Daoy (cell line): ENCODE measurements at regions not wholly inside any gene's neighbourhood (a gene's known extent, or its start where the extent isn't known, plus 50 kb on each side); places are given as distances from the start of the nearest gene placed in this dataset.

ENCODE experiments used
- DNase-seq: peaks from one replicate; pipeline ENCODE4 v3.0.0-alpha.2; 2015; ENCODE audit warnings: low read depth

GRCh38 chr21:20260124-20260523, 738.1 kb upstream of the NCAM2 start:
- DNase-seq, result no peak

- no peak for DNase-seq
These were observed 736.8 kb upstream of the NCAM2 start for GRCh38 chr21:20261364-20261763.

DNA sequence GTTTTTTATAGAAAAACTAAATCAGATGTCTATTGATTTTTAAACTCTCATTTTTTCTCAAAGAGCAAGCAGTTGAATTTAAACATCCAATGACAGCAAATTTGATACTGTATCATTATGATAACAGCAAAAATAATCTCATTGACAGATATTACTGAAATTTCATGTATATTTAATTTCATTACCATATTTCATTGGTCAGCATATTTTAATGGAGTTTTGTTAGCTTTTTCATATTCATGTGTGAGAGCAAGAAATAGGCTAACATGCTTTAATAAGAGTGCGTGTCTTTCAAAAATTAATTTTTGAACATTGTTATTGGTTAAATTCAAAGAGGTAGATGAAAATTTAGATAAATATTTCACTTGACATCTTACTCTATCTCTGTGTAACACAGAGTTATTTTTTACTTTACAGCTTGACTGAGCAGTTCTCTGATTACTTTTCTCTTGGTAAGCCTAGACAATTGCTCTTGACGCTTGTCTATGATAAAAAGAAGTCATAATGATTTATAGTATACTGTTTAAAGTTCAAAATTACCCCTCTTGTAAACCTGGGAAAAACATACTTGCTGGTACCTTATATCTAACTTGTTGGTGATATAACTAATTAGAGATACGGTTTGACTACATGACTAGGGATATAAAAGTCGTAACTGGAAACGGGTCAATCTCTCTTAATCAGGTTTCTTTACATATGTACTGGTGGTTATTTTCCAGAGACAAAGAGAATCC, 732.3 kb upstream of the NCAM2 start:
- no peak for DNase-seq

- no peak for DNase-seq
These were observed 731.8 kb upstream of the NCAM2 start for GRCh38 chr21:20266441-20266710.

DNA sequence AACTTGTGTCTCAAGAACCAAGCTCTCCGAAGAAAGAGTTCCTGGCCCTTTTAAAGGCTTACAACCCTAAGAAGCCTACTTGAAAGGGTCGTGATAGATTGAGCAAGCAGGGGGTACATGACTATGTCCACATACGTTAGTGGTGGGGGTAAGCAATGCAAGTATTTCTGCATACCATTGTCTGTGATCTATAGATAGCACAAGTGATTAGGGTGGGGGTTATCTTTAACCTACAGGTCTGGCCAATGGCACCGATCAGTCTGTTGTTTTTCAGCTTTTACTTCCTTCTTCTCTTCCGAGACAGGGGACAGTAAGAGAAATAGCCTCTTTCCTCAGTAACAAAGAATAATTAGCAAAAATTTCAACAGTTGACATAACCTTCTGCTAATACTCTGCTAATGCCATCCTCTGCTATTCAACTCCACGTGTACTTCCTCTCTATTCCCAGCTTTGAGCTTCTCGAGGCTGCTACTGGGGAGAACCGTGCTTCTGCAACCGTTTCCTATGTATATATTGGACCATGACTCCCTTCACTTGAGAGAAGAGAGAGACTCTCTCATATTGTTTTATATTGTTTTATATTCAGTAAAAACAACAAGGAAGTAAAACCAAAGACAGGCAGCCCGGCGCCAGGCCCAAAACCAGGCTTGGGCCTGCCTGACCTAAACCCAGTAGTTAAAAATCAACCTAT, 727.7 kb upstream of the NCAM2 start:
- no peak for DNase-seq

DNA sequence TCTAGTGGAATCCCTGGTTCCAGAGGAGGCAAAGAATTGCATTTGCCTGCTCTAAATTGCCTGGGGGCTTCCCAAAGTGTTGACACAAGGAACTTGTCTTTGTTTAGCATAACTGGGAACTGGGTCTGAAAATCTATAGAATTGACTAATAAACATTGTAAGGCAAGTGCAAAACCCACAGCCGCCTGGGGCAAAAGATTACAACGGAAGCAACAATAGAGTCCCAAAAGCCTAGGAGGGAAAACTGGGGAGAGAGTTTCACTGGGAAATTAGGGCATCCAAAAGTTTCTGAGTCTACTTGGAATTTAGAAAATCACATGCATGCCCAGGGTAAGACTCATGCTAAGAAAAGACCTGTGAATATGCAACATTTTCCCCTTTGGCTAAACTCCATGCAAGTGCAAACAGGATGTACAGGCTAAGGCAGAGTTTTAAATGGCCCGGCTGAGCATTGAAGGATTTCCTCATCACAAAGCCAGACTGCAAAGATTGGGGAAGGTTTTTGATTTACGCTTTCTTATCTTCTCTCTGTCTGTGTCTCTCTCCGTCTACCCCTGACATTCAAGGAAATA, 725.3 kb upstream of the NCAM2 start:
- no peak for DNase-seq

DNA sequence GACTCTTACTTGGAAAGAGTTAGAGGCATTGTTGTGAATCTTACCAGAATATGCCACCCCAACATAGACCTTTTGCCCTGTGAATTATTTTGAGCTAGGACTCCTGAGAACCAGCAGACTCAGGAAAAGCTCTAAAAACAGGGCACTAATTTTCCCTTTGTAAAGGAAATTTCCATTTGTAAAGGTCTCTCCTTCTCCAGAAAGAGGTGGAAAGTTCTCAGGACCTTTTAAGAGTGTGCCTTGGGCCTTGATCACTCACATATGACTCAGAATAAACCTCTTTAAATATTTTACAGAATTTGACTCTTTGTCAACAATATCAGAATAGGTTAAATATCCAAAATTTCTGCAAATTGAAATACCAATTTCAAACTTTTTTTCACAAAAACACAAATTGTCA, 721.8 kb upstream of the NCAM2 start:
- DNase-seq, result no peak

GRCh38 chr21:20276954-20277353, 721.3 kb upstream of the NCAM2 start:
- DNase-seq, result no peak

DNA sequence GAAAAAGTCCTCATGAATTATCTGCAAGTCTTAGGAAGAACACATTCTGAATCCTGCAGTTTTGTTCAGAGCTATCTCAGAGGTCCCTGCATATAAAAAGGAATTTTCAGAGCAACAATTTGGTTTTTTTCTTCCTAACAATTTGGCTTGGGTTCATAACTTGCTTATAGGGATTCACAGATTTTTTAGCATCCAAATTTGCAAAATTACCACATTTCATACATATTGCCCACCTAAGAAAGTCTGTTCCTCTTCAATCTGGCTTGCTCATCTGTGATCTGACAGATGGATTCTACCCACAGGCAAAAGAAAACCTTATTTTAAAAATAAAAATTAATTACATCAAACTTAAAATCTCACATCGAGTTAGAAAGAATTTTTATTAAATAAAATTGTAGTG, 714.4 kb upstream of the NCAM2 start:
- DNase-seq, result no peak

DNA sequence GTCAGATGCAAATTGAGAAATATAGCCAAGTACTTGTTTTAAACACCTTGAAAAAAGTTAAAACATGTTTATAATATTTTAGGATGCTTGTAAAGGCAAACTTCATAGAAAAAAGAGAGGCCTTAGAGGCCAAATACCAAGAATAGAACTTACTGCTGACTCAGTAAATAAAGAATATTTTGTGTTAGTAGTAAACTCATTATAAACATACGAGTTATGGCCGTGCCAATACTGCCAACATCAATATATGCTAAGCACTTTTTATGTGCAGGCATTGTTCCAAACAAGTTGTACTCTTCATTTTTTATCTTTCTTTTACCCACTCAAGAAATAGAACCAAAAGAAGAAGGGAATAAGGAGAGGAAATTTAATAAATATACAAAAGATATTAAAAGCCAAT, 705.9 kb upstream of the NCAM2 start:
- no peak for DNase-seq

DNA sequence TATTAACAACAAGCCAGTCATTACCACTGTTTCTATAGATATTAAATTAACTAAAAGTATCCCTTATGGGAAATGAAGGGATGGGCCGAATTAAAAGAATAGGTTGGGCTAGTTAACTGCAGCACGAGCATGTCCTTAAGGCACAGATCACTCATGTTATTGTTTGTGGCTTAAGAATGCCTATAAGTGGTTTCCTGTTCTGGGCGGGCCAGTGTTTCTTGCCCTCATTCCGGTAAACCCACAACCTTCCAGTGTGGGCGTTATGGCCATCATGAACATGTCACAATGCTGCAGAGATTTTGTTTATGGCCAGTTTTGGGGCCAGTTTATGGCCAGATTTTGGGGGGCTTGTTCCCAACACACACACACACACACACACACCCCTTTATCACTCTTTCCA, 705.4 kb upstream of the NCAM2 start:
- DNase-seq, result peak; percentile 30

DNA sequence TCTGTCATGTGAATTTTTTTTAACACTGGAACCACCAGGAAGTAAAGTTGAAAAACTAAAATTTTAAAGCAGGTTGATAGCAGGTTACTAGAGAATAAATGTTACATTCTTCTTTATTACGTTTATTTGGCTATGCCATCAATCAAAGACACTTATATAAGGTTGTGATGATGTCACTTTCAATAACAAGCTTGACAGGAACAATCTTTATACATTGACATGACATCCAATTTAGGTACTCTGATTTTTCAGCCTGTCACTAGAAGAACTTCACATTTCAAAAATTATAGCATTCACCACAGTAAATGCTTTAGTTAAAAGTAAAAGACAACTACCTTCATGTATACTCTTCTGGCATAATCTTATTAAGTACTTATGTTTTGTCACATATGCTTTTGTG, 696.8 kb upstream of the NCAM2 start:
- DNase-seq, result no peak

- DNase-seq, result no peak
These were observed 696.1 kb upstream of the NCAM2 start for GRCh38 chr21:20302084-20302483.

DNA sequence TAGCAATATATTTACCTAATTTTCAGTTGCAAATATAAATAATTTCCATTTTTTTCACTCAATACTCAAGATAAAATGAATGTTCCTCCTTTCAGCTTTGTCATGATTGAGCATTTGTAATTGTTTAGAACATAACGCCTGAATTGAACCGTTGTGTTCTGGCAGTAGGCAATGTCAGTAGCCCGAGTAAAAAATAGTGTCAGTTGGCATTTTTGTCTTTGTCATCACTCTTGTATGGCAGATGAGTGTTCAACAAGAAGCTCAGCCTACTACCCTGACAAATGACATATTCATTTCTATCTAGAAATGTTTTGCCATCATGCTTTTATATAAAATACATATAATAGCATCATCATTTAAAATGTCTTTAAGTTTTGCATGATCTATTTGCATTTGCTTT, 691.4 kb upstream of the NCAM2 start:
- no peak for DNase-seq

- DNase-seq, result no peak
These were observed 689.5 kb upstream of the NCAM2 start for GRCh38 chr21:20308586-20309315.

GRCh38 chr21:20311234-20311787, 686.9 kb upstream of the NCAM2 start:
- no peak for DNase-seq

DNA sequence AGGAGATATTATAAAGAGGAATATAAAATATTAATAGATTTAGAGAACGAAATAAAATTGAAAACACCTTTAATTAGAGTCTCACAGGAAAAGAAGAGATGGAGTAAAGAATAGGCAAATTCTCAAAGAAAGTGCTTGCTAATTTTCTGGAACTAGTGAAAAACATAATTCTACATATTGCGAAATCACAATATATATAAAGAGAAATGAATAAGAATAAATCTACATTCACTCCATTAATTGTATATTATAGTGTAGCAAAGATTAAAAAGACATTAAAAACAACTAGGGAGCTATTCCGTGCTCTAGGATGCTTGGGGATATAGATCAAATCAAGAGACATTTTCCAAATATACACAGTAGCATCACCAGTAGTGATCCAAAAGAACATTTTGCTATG, 685.2 kb upstream of the NCAM2 start:
- no peak for DNase-seq

DNA sequence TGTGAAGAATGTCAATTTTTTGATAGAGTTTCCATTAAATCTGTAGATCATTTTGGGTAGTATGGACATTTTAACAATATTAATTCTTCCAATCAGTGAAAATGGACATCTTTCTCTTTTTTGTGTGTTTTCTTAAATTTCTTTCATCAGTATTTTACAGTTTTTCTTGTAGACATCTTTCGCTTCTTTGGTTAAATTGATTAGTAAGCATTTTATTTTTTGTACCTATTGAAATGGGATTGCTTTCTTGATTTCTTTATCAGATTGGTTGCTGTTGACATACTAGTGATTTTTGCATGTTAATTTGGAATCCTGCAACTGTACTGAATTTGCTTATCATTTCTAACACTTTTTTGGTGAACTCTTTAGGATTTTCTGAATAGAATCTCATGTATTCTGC, 683.2 kb upstream of the NCAM2 start:
- no peak for DNase-seq

GRCh38 chr21:20329636-20330035, 668.6 kb upstream of the NCAM2 start:
- DNase-seq, result no peak

- DNase-seq, result no peak
These were observed 667.6 kb upstream of the NCAM2 start for GRCh38 chr21:20330652-20331051.

- no peak for DNase-seq
These were observed 663.6 kb upstream of the NCAM2 start for GRCh38 chr21:20334585-20334984.

DNA sequence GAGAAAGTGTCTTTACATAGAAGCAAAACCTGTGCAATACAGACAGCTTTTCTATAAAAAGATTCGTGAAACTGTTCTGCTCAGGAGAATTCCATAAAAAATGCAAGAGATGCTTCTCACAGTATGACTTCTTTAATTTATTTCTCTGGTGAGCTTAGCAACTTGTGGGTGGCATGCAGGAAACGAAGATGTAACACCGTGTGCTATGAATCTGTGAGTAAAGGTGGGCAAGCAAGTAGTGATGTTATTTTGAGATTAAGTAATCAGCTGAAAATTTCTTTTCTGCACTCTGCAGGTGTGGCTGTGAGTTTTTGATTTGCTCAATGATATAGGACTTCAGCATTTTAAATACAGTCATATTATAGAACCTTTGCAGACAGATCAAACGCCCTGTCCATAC, 656.8 kb upstream of the NCAM2 start:
- DNase-seq, result no peak

GRCh38 chr21:20343186-20343585, 655.0 kb upstream of the NCAM2 start:
- DNase-seq, result no peak
